HG03139 (cell line): ENCODE measurements at regions not wholly inside any gene's neighbourhood (a gene's known extent, or its start where the extent isn't known, plus 50 kb on each side); places are given as distances from the start of the nearest gene placed in this dataset.
"Not testable (repeated sequence)": the region's sequence is repeated elsewhere in the genome, so short reads cannot be mapped to it uniquely, and the experiment has no call there.

Source experiments
- ATAC-seq: cut with Tn5 transposase; IDR thresholded peaks from one replicate; pipeline ENCODE4 v1.9.1; 2021; ENCODE audit not compliant: unreplicated experiment

- ATAC-seq: no peak
These were observed 444.0 kb downstream of the HS3ST3B1 start for GRCh38 chr17:14744761-14745473.

DNA sequence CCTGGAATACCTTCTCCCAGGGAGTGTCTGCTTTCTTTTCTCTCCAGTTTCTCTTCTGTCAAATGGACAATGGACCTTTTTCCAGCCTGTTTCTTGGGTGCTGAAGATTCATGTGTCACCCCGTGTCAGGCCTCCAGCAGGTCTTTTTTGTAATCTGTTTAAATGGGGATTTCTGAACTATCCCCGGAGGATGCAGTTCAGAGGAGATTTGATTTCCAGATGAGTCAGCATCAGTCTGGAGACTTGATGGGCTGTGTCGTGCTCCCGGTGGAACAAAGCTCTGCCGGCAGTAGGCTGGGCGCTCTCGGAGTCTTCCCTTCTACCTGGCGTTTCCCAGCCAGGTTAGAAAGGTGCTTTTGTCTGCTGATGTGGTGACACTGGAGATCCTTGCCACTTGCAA lies 440.6 kb downstream of the HS3ST3B1 start:
- no peak for ATAC-seq

GRCh38 chr17:14739656-14740431 lies 439.0 kb downstream of the HS3ST3B1 start:
- ATAC-seq: no peak

DNA sequence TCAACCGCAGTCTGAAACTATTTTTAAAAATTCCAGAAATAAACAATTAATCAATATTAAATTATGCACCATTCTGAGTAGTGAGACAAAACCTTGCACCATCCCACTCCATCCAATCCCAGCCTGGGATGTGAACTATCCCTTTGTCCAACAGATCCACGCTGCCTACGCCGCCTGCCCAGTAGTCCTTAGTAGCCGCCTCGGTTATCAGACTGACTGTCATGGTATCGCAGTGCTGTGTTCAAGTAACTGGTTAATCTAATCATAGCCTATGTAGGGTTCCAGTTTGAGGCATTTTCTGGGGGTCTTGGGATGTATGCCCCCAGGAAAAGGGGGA lies 437.7 kb downstream of the HS3ST3B1 start:
- ATAC-seq: no peak

GRCh38 chr17:14737984-14738651 lies 437.2 kb downstream of the HS3ST3B1 start:
- peak; percentile 53 for ATAC-seq

DNA sequence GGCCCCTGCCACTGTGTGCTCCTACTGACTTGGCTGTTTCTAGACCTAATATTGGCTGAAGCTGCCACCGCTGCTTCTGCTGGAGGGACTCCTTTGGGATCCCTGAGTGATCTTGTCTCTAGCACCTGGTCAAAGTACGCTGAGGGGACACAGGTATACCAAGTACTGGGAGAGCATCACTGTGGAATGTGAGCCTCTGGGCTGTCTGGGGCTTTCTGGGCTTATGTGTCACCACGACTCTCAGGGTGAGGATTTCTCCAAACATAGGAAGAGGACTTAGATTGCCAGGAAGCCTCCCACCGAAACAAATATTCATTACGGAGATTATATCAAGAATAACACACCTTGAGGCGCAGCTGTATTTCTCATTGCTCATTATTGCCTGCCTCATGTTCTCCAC lies 435.8 kb downstream of the HS3ST3B1 start:
- ATAC-seq: no peak

DNA sequence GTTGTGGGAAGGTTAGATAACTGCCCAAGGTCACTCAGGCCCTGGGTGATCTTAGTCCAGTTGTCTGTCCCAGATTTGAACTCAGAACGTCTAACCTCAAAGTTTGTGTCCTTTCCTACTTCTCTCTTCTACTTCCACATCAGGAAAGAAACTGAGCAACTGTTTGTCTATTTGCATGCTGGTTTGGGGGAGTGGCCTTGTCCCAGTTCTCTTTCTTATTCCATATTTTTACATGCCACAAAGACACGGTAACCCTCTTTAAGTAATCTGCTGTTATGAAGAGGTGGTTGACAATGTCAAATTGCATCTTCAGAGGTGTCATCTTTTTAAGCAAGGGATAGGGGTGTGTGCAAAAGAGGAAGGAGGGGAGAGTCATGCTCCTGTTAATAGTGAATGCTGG lies 432.5 kb downstream of the HS3ST3B1 start:
- ATAC-seq: no peak

DNA sequence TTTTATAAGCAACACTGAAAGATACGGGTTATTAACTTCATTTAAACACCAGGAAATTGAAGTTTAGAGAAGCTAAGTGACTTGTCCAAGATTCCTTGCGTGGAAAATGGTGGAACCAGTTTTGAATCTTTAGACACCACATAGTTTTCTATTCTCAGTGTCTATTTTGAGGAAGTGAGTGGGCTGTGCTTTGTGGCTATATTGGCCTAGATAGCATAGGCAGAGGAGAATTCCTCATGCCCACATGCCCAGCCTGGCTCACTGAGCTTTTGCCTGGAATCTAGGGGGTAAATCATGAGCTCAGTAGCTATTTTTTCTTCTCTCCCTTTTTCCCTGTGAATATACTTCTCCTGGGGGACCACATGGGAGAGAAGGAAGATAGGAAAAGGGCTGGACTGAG lies 431.3 kb downstream of the HS3ST3B1 start:
- no peak for ATAC-seq

GRCh38 chr17:14731591-14731990 lies 430.7 kb downstream of the HS3ST3B1 start:
- ATAC-seq: no peak

GRCh38 chr17:14730821-14731220 lies 429.9 kb downstream of the HS3ST3B1 start:
- no peak for ATAC-seq

DNA sequence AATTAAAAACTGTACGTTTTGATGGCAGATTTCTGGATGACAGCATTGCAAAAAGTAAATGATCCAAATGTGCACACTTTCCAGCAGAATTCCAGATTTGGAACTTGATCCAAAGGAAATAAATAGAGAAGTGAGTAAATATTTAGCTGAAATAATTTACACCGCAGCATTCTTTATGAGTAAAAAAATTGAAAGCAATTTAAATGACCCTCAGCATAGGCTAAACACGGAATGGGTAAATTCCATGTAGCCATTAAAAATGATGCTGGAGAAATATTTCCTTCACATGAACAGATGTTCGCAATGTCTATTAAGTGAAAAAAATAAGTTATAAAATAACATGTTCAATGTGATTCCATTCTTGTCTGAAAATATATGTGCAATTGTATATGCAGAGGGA lies 424.8 kb downstream of the HS3ST3B1 start:
- no peak for ATAC-seq

GRCh38 chr17:14724770-14725169 lies 423.9 kb downstream of the HS3ST3B1 start:
- no peak for ATAC-seq

- ATAC-seq: not testable (repeated sequence)
These were observed 422.5 kb downstream of the HS3ST3B1 start for GRCh38 chr17:14723349-14723748.

DNA sequence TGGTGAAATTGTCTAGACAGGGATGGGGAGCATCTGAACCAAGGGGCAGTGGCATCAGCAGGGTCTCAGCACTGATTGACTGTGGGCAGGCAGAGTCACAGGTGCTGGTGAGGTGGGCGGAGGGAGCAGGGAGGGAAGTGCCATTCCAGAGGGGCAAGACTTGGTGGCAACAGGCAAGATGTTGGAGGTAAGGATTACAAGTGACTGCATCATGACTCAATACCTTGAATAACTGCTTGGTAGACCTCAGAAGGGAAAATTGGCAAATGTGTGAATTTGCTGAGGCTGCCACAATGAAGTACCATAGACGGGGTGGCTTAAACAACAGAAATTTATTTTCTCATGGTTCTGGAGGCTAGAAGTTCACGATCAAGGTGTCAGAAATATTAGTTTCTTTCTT lies 419.1 kb downstream of the HS3ST3B1 start:
- no peak for ATAC-seq

GRCh38 chr17:14717859-14718258 lies 417.0 kb downstream of the HS3ST3B1 start:
- no peak for ATAC-seq

GRCh38 chr17:14715561-14715960 lies 414.7 kb downstream of the HS3ST3B1 start:
- no peak for ATAC-seq

DNA sequence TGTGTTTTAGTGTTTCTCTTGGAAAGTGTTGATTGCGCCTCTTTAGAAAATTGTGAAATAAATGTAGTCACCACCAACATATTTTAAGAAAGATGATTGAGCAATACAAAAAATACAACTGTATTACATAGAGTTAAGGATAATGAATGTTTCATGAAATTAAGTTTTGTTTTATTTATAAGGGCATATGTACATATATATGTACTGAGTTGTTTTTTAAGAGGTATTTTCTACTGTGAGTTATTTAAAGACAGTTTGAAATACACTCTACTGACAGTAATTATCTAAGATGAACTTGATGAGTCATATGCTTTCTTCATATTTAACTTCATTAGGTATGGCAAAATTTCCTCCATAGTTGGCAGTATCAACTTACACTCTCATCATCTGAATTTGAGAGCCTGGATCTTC lies 411.7 kb downstream of the HS3ST3B1 start:
- no peak for ATAC-seq

GRCh38 chr17:14704121-14704520 lies 403.2 kb downstream of the HS3ST3B1 start:
- no peak for ATAC-seq

DNA sequence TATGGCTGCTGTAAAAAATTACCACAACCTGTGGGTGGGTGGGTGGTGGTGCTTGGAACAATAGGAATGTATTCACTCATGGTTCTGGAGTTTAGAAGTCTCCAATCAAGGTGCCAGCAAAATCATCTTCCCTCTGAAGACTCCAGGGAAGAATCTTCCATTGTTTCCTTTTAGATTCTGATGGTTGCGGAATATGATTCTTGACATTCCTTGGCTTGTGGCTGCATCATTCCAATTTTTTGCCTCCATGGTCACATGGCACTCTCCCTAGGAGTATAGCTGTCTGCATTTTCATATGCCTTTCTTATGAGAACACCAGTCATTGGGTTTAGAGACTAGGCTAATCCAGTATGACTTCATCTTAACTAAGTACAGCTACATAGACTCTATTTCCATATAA lies 401.0 kb downstream of the HS3ST3B1 start:
- no peak for ATAC-seq

- no peak for ATAC-seq
These were observed 398.8 kb downstream of the HS3ST3B1 start for GRCh38 chr17:14699574-14700185.

DNA sequence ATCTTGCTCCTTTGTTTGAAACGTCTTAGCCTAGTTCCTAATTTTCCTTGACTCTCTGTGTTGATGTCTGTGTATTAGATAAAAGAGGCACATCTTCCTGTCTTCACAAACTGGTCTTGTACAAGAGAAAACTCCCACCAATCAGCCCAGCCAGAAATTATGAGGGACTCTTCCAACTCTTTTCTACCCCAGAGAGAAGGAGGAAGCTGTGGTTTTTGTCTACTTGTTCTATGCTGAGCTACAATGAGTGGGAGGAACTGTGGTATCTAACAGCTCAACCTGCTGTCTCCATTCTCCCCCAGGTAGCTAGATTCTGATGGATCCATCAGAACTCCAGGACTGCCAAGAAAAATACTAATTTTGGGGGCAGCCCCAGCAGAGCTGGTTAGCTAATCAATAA lies 392.5 kb downstream of the HS3ST3B1 start:
- no peak for ATAC-seq

GRCh38 chr17:14690704-14691103 lies 389.8 kb downstream of the HS3ST3B1 start:
- no peak for ATAC-seq
